HG02763 (cell line): ENCODE measurements at regions not wholly inside any gene's neighbourhood (a gene's known extent, or its start where the extent isn't known, plus 50 kb on each side); places are given as distances from the start of the nearest gene placed in this dataset.

ENCODE experiments used
- ATAC-seq: cut with Tn5 transposase; IDR thresholded peaks from one replicate; pipeline ENCODE4 v1.9.1; 2021; ENCODE audit warnings: mild to moderate bottlenecking, moderate library complexity; ENCODE audit not compliant: unreplicated experiment

DNA sequence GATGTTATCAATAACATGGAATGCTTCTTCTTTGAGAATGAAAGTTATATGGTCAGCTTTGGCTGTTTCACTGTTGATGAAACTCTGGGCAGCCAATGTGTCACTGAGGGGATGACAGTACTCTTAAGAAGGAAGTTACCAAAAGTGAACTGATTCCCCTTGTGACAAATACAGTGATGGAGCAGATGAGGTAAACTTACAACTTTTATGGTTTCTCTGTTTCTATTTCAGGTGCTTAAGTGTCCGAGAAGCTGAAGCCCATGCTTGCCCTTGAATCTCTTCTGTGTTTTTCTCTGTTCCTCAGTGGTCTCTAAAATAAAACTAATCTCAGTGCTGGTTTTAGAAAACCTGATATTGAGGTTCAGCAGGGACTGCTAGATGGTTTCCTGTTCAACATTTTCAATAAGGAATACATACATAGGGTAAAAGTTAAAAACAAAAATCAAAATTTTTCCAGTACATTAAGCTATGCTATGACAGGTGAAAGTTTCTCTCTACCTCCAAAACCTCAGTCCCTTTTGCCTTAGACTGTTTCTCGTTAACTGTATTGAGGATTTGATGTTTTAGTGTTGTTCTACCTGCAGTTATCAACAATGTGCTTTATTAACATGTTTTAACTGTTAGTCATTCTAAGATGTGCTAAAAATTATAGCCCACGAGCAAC, 454.4 kb upstream of the ADGRL4 start:
- ATAC-seq: peak; percentile 97

DNA sequence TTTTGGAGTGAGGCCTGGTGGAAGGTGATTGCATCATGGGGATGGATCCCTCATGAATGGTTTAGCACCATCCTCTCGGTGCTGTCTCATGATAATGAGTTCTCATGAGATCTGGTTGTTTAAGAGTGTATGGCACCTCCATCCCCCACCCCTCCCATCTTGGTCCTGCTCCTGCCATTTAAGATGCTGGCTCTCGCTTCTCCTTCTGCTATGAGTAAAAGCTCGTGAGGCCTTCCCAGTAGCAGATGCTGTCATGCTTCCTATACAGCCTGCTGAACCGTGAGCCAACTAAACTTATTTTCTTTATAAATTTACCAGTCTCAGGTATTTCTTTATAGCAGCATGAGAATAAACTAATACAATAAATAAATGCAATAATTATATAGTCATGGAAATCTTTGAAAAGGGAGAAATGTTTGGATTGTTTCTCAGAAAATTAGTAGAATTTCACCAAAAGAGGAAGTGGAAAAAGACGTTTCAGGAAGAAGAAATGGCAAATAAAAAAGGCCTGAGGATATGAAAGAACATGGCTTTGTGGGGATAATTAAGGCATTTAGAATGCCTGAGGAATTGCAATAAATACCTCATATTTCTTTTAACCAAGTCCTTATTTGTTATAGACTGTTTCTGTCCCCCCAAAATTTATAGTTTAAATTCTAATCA, 451.2 kb upstream of the ADGRL4 start:
- ATAC-seq: no peak

DNA sequence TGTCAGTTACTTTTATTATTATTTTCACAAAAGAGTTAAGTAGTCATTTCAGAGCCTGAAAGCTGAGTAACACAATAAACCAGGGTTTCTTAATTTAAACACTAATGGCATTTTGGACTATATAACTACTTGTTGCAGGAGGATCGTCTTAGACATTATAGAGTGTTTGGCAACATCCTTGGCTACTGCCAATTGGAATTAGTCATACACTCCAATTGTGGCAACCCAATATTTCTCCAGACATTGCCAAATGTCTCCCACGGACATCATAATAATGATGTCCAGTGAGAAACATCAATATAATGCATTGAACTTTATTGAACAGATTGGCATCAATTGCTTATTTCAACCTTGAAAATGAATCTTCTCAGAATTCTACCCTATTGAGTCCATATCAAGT, 441.9 kb upstream of the ADGRL4 start:
- no peak for ATAC-seq

- ATAC-seq: no peak
Observed at GRCh38 chr1:79441238-79441637, 434.7 kb upstream of the ADGRL4 start.

DNA sequence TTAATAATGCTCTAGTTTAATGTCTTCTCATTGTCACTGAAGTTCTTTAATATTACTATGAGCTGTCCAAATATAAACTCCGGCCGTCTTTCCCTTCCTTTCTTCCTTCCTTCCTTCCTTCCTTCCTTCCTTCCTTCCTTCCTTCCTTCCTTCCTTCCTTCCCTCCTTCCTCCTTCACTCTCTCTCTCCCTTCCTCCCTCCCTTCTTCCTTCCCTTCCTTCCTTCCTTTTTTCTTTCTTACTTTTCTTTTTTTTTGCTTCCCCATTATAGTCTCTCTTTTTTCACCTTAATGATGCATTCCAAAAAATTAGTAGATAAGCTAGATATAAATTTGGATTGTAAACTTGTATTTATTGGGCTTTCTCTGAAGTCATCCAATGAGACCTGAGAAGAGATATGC, 431.0 kb upstream of the ADGRL4 start:
- ATAC-seq: no peak

- ATAC-seq: no peak
Observed at GRCh38 chr1:79431340-79431739, 424.8 kb upstream of the ADGRL4 start.

DNA sequence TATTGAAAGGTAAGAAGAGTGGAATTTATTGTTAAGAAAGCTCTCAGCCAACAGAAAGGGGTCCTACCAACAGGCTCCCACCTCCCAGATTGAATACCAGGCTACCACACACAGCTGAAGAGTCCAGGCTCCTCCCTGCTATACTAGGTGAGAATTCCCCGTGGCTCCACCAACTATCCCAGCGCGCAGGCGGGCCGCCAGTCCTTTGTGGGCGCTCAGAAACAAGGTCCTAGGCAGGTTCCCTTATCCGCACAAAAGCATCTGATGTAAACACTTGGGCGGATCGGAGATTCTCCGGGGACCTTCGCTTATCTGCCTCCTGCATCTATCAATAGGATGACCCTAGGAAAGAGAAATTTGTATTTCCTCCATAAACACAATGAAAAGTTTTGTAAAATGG, 423.9 kb upstream of the ADGRL4 start:
- ATAC-seq: no peak

- no peak for ATAC-seq
Observed at GRCh38 chr1:79422726-79423125, 416.2 kb upstream of the ADGRL4 start.

DNA sequence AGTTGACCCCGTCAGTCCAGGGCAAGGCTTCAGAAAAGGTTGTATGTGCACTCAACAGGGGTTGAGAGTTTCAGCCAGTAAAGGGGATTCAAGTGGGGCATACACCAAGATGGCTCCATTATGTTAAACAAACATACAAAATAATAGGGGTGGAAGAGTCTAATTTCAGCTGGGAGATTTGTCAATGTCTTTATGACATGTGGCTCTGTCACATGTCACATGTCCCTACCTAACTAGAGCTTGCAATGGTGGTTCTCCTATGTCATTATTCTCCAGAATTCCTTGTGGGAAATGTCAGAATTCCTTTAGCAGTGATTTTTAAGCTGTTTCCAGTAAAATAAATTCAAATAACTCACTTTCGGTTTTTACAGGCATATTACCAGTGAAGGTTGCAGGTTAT, 392.0 kb upstream of the ADGRL4 start:
- no peak for ATAC-seq

DNA sequence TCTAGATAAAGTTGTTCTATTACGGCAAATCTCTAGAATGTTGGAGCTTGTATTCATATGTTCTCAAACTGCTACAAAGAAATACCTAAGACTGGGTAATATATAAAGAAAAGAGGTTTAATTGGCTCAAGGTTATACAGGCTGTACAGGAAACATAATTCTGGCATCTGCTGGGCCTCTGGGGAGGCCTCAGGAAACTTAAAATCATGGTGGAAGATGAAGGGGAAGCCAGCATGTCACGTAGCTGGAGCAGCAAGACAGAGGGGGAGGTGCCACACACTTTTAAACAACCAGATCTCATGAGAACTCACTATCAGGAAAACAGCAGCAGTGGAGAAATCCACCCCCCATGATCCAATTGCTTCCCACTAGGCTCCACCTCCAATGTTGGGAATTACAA, 390.4 kb upstream of the ADGRL4 start:
- ATAC-seq: no peak

GRCh38 chr1:79388694-79389361, 382.3 kb upstream of the ADGRL4 start:
- ATAC-seq: no peak

GRCh38 chr1:79386730-79387129, 380.2 kb upstream of the ADGRL4 start:
- no peak for ATAC-seq

GRCh38 chr1:79380078-79380477, 373.5 kb upstream of the ADGRL4 start:
- no peak for ATAC-seq

- ATAC-seq: no peak
Observed at GRCh38 chr1:79376106-79376505, 369.6 kb upstream of the ADGRL4 start.

DNA sequence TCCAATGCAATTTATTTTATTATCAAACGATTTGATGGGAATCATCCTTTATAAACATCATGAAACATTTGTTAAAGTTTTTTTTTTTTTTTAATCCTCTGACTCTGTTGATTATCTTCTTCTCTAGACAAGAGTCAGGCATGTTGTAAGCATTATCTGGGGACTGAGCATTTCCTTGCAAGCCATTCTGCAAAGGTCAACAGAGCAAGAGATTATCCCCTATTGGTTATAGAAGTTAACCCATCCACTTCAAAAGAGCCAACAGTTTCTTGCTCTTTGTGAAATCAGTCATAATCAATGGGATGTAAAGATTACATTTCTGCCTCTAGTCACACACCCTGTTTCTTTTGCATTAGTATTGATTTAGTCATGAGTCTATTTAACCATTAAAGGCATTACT, 368.8 kb upstream of the ADGRL4 start:
- no peak for ATAC-seq

GRCh38 chr1:79374397-79374796, 367.9 kb upstream of the ADGRL4 start:
- no peak for ATAC-seq

DNA sequence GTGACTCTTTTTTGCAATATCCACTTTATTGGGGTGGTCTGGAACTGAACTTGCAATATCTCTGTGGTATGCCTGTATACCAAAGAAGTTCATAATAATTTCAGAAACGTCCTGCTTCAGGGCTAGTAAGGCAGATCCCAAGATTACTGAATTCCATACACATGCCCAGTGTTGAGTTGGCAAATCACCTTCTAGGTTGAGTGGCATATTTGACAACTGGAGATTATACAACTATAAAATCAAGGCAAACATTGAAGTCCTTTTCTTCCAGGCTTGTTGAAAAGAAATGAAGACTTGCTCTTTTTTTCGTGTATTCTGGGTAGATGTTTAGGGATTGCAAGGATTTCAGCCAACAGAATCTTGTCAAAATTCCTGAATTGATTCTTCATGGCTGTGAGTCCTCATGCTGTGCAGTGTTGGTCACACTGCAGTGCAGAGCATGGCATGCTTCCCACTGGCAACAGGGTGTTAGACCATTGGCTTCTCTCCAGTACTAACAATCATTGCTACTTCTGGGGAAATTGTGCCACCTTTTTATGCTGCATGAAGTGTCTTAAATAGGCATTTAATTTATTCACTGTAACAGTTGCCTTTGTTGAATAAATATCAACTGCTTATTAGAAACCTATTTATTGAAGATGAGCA, 367.1 kb upstream of the ADGRL4 start:
- ATAC-seq: no peak

GRCh38 chr1:79371802-79372201, 365.3 kb upstream of the ADGRL4 start:
- ATAC-seq: no peak

DNA sequence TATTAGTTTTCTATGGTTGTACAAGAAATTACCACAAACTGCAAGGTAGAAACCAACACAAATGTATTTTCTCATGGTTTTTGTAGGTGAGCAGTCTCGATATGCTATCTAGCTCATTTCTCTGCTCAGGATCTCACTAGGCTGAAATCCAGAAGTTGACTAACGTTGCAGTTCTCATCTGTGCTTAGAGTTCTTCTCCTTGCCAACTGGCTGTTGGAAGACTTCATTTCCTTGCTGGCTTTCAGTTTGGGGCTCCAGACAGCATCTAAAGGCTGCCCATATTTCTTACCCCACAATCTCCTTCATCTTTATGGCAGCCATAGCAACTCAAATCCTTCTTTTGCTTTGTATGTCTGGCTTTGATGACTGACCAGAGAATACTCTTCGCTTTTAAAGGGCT, 362.6 kb upstream of the ADGRL4 start:
- ATAC-seq: no peak

GRCh38 chr1:79364896-79365295, 358.4 kb upstream of the ADGRL4 start:
- ATAC-seq: no peak

- no peak for ATAC-seq
Observed at GRCh38 chr1:79363430-79363829, 356.9 kb upstream of the ADGRL4 start.

DNA sequence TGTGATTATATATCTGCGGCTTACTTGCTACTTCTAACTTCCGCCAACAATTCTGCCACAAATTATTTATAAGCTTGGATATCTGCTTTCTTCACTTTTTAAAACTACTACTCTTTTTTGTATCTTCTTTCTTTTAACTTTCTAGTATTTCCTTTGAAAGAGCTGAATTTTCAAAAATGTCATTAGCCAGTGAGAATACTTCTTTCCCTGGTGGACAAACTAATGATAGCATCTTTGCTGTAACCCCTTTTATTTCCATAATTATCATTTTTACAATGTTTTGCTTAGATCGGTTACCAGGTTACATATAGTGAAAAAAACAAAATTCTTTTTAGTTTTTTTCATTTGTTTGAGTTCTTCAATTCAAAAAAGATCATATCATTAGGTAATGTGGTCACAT, 355.9 kb upstream of the ADGRL4 start:
- ATAC-seq: no peak
